DND-41 (cell line): ENCODE measurements at regions not wholly inside any gene's neighbourhood (a gene's known extent, or its start where the extent isn't known, plus 50 kb on each side); places are given as distances from the start of the nearest gene placed in this dataset.
"Not testable (repeated sequence)": the region's sequence is repeated elsewhere in the genome, so short reads cannot be mapped to it uniquely, and the experiment has no call there.

Source experiments
- CTCF ChIP-seq: IDR thresholded peaks from 2 replicates; pipeline ENCODE4 v1.5.1; 2012; ENCODE audit warnings: borderline replicate concordance, low read length, moderate library complexity, mild to moderate bottlenecking; ENCODE audit not compliant: poor library complexity, severe bottlenecking; ENCODE audit errors: extremely low read depth
- EZH2 ChIP-seq: IDR thresholded peaks from 3 replicates; pipeline ENCODE4 v1.6.1; 2012; ENCODE audit warnings: borderline replicate concordance, low read depth, mild to moderate bottlenecking, moderate library complexity, low read length, inconsistent platforms; ENCODE audit not compliant: severe bottlenecking

GRCh38 chr13:90606921-90607320 lies 740.6 kb upstream of the MIR17HG start:
- TF ChIP-seq CTCF, EZH2: not testable (repeated sequence)
